Gastrocnemius medialis (tissue), 4 donors: ENCODE measurements at regions not wholly inside any gene's neighbourhood (a gene's known extent, or its start where the extent isn't known, plus 50 kb on each side); places are given as distances from the start of the nearest gene placed in this dataset.

Experiments used
- ATAC-seq, 2 donors: fragments of 150-250 bp; one replicate each; pipeline ENCODE4 v1.9.1; 2016
- DNase-seq, 2 donors: peaks; one replicate each; pipeline ENCODE4 v3.0.0-alpha.2; 2019
- H3K27ac ChIP-seq, 4 donors: fragments of 200-600 bp; sonication (generic); 1 replicate in 1 of 4; 2 replicates in 3 of 4; pipeline ENCODE4 v1.5.1; 2016 to 2018; ENCODE audit warnings: mild to moderate bottlenecking in 2 of 4, moderate library complexity in 1 of 4
- H3K27me3 ChIP-seq, 3 donors: fragments of 200-600 bp; sonication (generic) in 2 of 3; 1 replicate in 1 of 3; 2 replicates in 2 of 3; pipeline versions ENCODE4 v1.5.1 to v1.6.0; 2016 to 2019; ENCODE audit warnings: mild to moderate bottlenecking in 1 of 3, moderate library complexity in 1 of 3
- H3K36me3 ChIP-seq, 2 donors: fragments of 200-600 bp; sonication (generic) in 1 of 2; one replicate each; pipeline ENCODE4 v1.5.1; 2017 to 2018
- H3K4me1 ChIP-seq, 2 donors: fragments of 200-600 bp; sonication (generic) in 1 of 2; one replicate each; pipeline ENCODE4 v1.5.1; 2016 to 2017; ENCODE audit warnings: mild to moderate bottlenecking in 2 of 2
- H3K4me3 ChIP-seq, 4 donors: fragments of 200-600 bp; sonication (generic) in 3 of 4; 1 replicate in 1 of 4; 2 replicates in 3 of 4; pipeline ENCODE4 v1.5.1; 2016 to 2019; ENCODE audit warnings: mild to moderate bottlenecking in 2 of 4
- H3K9me3 ChIP-seq, 3 donors: fragments of 200-600 bp; sonication (generic) in 2 of 3; 1 replicate in 1 of 3; 2 replicates in 2 of 3; pipeline ENCODE4 v1.5.1; 2016 to 2019
- POLR2A ChIP-seq, 2 donors: fragments of 450-650 bp; IDR thresholded peaks; one replicate each; pipeline ENCODE4 v1.6.1; 2017; ENCODE audit warnings: antibody characterized with exemption in 2 of 2, mild to moderate bottlenecking in 2 of 2, moderate library complexity in 2 of 2
- in situ Hi-C, 4 donors: fragments of 200-750 bp; cut with MboI; loops; one replicate each; pipeline versions ENCODE4 v1.15.0 to v1.8.0; 2017; ENCODE audit warnings: low sequenced_read_pairs in 4 of 4
- intact Hi-C: fragments of 100-400 bp; cut with DNase I; formaldehyde crosslinking; loops from one replicate; pipeline ENCODE4 v1.15.1; 2023; ENCODE audit warnings: low total_unique reads
- TF ChIP-seq, protein P1 (sequence below), 5 experiments: fragments of 450-650 bp in 3 of 5; fragments of 200-600 bp in 2 of 5; sonication (generic) in 2 of 5; IDR thresholded peaks in 4 of 5; conservative IDR thresholded peaks in 1 of 5; 1 replicate in 4 of 5; 2 replicates in 1 of 5; pipeline ENCODE4 v1.5.1; 2016 to 2019; ENCODE audit warnings: antibody characterized with exemption in 5 of 5, mild to moderate bottlenecking in 3 of 5, moderate library complexity in 3 of 5

GRCh38 chr9:16321461-16322119, 548.9 kb downstream of the BNC2 start:
- ATAC-seq, result peak in 1 of 2 donors; percentile 42
- Histone ChIP-seq H3K9me3 (no peaks in the 10 kb centered on the region), H3K27me3 (no peaks in the 10 kb centered on the region), H3K36me3 (no peaks in the 10 kb centered on the region), H3K4me1 (no peaks in the 10 kb centered on the region), H3K4me3 (no peak overlapping the region), H3K27ac (no peak overlapping the region)
- intact Hi-C loops (no loop called here), in situ Hi-C loops (no loop called here)
- DNase-seq, result no peak
- TF ChIP-seq, protein P1, sequence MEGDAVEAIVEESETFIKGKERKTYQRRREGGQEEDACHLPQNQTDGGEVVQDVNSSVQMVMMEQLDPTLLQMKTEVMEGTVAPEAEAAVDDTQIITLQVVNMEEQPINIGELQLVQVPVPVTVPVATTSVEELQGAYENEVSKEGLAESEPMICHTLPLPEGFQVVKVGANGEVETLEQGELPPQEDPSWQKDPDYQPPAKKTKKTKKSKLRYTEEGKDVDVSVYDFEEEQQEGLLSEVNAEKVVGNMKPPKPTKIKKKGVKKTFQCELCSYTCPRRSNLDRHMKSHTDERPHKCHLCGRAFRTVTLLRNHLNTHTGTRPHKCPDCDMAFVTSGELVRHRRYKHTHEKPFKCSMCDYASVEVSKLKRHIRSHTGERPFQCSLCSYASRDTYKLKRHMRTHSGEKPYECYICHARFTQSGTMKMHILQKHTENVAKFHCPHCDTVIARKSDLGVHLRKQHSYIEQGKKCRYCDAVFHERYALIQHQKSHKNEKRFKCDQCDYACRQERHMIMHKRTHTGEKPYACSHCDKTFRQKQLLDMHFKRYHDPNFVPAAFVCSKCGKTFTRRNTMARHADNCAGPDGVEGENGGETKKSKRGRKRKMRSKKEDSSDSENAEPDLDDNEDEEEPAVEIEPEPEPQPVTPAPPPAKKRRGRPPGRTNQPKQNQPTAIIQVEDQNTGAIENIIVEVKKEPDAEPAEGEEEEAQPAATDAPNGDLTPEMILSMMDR (IDR thresholded peaks at IDR 0.05 in 4 of 5, conservative IDR thresholded peaks at IDR 0.05 in 1 of 5), result no peak
- TF ChIP-seq POLR2A (IDR thresholded peaks at IDR 0.05), result no peak

DNA sequence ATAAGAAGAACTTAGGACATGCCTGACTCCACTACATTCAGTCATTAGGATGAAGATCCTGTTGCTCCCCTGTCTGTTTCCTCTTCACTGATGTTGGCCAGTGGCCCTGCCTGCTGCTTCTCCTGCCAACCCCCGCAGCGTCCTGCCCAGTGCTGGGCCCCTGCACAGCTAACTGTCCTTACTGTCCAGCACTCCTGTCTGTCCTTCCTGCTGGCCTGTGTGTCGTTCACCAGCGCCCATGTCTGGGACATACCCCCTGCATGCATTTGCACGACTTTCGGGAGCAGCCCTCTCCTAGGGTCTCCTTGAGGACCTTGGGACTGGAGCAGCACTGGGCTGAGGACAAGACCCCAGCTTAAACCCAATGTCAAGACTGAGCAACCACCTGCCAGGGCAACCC, 547.6 kb downstream of the BNC2 start:
- Histone ChIP-seq H3K4me3 (no peak overlapping the region), H3K27ac (no peak overlapping the region), H3K27me3 (no peaks in the 10 kb centered on the region), H3K9me3 (no peaks in the 10 kb centered on the region), H3K4me1 (no peaks in the 10 kb centered on the region), H3K36me3 (no peaks in the 10 kb centered on the region)
- DNase-seq, result no peak
- in situ Hi-C loops (no loop called here), intact Hi-C loops (no loop called here)
- TF ChIP-seq POLR2A (IDR thresholded peaks at IDR 0.05), result no peak
- TF ChIP-seq, protein P1 (IDR thresholded peaks at IDR 0.05 in 4 of 5, conservative IDR thresholded peaks at IDR 0.05 in 1 of 5), result no peak
- no peak for ATAC-seq

DNA sequence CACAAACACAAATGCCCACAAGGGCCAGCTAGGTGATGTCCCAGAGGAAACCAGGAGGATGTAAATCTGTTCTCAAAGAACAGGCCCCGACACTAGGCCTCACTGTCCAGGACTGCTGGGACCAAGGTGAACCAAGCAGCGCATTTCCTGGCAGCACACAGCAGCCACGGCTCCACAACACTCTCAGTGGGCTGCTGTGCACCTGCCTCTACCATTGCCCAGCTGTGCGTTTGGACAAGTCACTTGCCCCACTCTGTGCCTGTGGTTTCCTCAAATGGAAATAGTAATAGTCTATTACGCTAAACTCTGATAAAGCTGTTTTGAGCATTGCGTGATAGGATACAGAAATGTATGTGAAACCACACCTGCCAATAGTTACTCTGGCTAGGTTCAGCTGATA, 544.5 kb downstream of the BNC2 start:
- ATAC-seq (no peak), DNase-seq (no peak)
- Histone ChIP-seq H3K4me1 (no peaks in the 10 kb centered on the region), H3K4me3 (no peak overlapping the region), H3K27ac (no peak overlapping the region), H3K36me3 (no peaks in the 10 kb centered on the region), H3K9me3 (no peaks in the 10 kb centered on the region), H3K27me3 (no peaks in the 10 kb centered on the region)
- intact Hi-C loops (no loop called here), in situ Hi-C loops (loop anchor here in 1 of 4 donors (25.0 kb wide), 1 partner anchor 386 kb away; no protein-coding TSS in a partner anchor)
- no peak for TF ChIP-seq POLR2A (IDR thresholded peaks at IDR 0.05)
- TF ChIP-seq, protein P1 (IDR thresholded peaks at IDR 0.05 in 4 of 5, conservative IDR thresholded peaks at IDR 0.05 in 1 of 5), result no peak

GRCh38 chr9:16328349-16328748, 542.1 kb downstream of the BNC2 start:
- DNase-seq, result no peak
- H3K27me3 ChIP-seq, result no peaks in the 10 kb centered on the region
- H3K9me3 ChIP-seq, result no peaks in the 10 kb centered on the region
- intact Hi-C loops (no loop called here), in situ Hi-C loops (loop anchor here in 1 of 4 donors (25.0 kb wide), 1 partner anchor 384 kb away; no protein-coding TSS in a partner anchor)
- H3K36me3 ChIP-seq, result no peaks in the 10 kb centered on the region
- H3K27ac ChIP-seq, result no peak overlapping the region
- no peak for TF ChIP-seq POLR2A (IDR thresholded peaks at IDR 0.05)
- TF ChIP-seq, protein P1 (IDR thresholded peaks at IDR 0.05 in 4 of 5, conservative IDR thresholded peaks at IDR 0.05 in 1 of 5), result no peak
- ATAC-seq, result no peak
- no peaks in the 10 kb centered on the region for H3K4me1 ChIP-seq
- no peak overlapping the region for H3K4me3 ChIP-seq
